HG03175 (cell line): ENCODE measurements at regions not wholly inside any gene's neighbourhood (a gene's known extent, or its start where the extent isn't known, plus 50 kb on each side); places are given as distances from the start of the nearest gene placed in this dataset.

Experiments
- ATAC-seq: cut with Tn5 transposase; IDR thresholded peaks from one replicate; pipeline ENCODE4 v1.9.1; 2021; ENCODE audit warnings: mild to moderate bottlenecking, moderate library complexity; ENCODE audit not compliant: unreplicated experiment

- ATAC-seq = no peak
Measured at GRCh38 chr10:120960725-120961124, 109.6 kb downstream of the WDR11 start.

- ATAC-seq = no peak
Measured at GRCh38 chr10:120961795-120962755, 110.9 kb downstream of the WDR11 start.

- ATAC-seq = no peak
Measured at GRCh38 chr10:120962756-120963593, 111.8 kb downstream of the WDR11 start.

- no peak for ATAC-seq
Measured at GRCh38 chr10:120963594-120964220, 112.5 kb downstream of the WDR11 start.

GRCh38 chr10:120966657-120967045 lies 115.5 kb downstream of the WDR11 start:
- ATAC-seq = no peak

- peak; percentile 50 for ATAC-seq
Measured at GRCh38 chr10:120969219-120969645, 118.1 kb downstream of the WDR11 start.

- ATAC-seq = no peak
Measured at GRCh38 chr10:120970595-120971529, 119.7 kb downstream of the WDR11 start.

GRCh38 chr10:120971671-120972070 lies 120.5 kb downstream of the WDR11 start:
- ATAC-seq = no peak

- ATAC-seq = no peak
Measured at GRCh38 chr10:120972259-120972658, 121.1 kb downstream of the WDR11 start.

- no peak for ATAC-seq
Measured at GRCh38 chr10:120975072-120975867, 124.1 kb downstream of the WDR11 start.

GRCh38 chr10:120975868-120976225 lies 124.7 kb downstream of the WDR11 start:
- ATAC-seq = no peak

- no peak for ATAC-seq
Measured at GRCh38 chr10:120977897-120978296, 126.7 kb downstream of the WDR11 start.

- no peak for ATAC-seq
Measured at GRCh38 chr10:120978589-120979252, 127.6 kb downstream of the WDR11 start.

GRCh38 chr10:120979435-120980278 lies 128.5 kb downstream of the WDR11 start:
- ATAC-seq = no peak

- no peak for ATAC-seq
Measured at GRCh38 chr10:120980279-120981255, 129.4 kb downstream of the WDR11 start.

GRCh38 chr10:120981601-120982391 lies 130.6 kb downstream of the WDR11 start:
- no peak for ATAC-seq
